ENCODE measurements at regions not wholly inside any gene's neighbourhood (a gene's known extent, or its start where the extent isn't known, plus 50 kb on each side); places are given as distances from the start of the nearest gene placed in this dataset.
"Not testable (repeated sequence)": the region's sequence is repeated elsewhere in the genome, so short reads cannot be mapped to it uniquely, and the experiment has no call there.

DNA sequence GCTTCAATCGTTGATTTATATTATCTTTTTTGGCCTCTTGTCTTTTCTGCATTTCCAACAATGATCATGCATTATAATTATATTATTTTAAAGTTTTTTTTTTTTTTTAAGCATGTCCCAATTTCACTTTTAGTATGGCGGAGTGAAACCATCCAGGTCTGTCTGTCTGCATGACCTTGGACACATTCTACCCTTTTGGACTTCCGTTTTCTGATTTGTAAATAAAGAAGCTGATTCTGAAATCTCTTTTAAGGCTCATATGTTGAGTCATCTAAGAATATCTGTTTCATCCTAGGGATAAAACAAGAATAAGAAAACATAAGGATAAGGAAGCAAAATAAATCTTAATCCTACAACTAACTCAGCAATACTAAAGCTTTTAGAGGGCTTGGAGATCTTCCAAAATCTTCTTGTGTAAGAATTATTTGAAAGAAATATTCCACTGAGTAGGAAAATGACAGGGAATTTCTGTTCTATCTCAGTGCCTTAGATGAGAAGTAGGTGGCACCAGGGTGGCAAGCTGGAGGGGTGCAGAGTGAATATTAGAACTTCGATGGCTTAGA is 195.7 kb upstream of the TOX3 start:
- Mint-ChIP-seq H3K4me3 (no peak overlapping the region), H3K27me3 (peaks cover 5% of the 10 kb centered on the region)
- CTCF ChIA-PET = no interaction called here

DNA sequence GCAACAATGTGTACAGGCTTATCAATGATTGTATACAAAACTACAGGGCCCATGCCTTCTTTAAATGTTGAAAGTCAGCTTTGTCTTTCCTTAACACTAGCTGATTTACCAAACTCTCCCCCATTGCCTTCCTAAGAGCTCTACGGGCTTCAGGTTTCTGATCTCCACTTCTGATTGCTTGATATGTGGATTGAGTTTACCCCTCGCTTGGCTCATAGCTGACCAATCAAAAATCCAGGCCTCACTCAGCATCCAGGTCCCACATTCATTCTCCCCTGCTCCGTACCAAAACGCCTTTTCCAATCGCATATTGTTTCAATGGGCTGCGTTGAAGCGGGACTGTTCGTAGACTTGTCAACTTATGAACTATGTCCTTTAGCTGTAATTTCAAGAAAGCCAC is 195.1 kb upstream of the TOX3 start:
- no peak for ATAC-seq
- Mint-ChIP-seq H3K27ac (no peak overlapping the region), H3K4me3 (no peak overlapping the region), H3K36me3 (ENCODE audit: low read depth) (no peaks in the 10 kb centered on the region), H3K27me3 (peaks cover 5% of the 10 kb centered on the region), H3K9me3 (ENCODE audit: low read depth) (peaks cover 6% of the 10 kb centered on the region), H3K4me1 (no peaks in the 10 kb centered on the region)
- CTCF ChIA-PET = no interaction called here
- no peak for DNase-seq
- POLR2A ChIA-PET = no interaction called here
- intact Hi-C loops (cut with DNase I, micrococcal nuclease) = no loop called here

More for the DNA sequence above, 195.7 kb upstream of the TOX3 start:
- POLR2A ChIA-PET = no interaction called here
- Mint-ChIP-seq H3K36me3 (ENCODE audit: low read depth) (no peaks in the 10 kb centered on the region), H3K4me1 (no peaks in the 10 kb centered on the region), H3K9me3 (ENCODE audit: low read depth) (peaks cover 6% of the 10 kb centered on the region), H3K27ac (no peak overlapping the region)
- no peak for DNase-seq
- no peak for ATAC-seq
- intact Hi-C loops (cut with DNase I, micrococcal nuclease) = no loop called here

DNA sequence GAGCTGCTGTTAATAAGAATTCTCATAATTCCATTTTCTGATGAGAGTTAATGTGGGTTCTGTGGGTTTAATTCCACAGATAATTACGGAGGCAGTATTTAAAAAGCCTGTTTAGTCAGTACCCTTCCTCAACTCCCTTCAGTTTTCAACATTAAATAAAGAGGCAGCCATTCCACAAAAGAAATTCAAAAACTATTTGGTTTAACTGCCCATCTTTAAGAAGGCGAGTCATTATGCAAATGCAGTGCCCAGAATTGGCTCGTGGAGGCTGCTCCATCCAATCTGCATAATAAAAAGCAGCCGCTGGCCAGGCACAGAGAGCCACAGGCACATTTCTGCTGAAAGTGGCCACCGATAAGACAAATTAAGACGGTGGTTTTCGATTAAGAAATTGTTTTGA is 194.4 kb upstream of the TOX3 start:
- intact Hi-C loops (cut with DNase I, micrococcal nuclease) = no loop called here
- peaks cover 6% of the 10 kb centered on the region for H3K9me3 Mint-ChIP-seq (ENCODE audit: low read depth)
- DNase-seq = no peak
- no peaks in the 10 kb centered on the region for H3K4me1 Mint-ChIP-seq
- peaks cover 5% of the 10 kb centered on the region for H3K27me3 Mint-ChIP-seq
- H3K36me3 Mint-ChIP-seq (ENCODE audit: low read depth) = no peaks in the 10 kb centered on the region
- POLR2A ChIA-PET = no interaction called here
- no peak overlapping the region for H3K27ac Mint-ChIP-seq
- no peak for ATAC-seq
- no peak overlapping the region for H3K4me3 Mint-ChIP-seq
- CTCF ChIA-PET = no interaction called here

DNA sequence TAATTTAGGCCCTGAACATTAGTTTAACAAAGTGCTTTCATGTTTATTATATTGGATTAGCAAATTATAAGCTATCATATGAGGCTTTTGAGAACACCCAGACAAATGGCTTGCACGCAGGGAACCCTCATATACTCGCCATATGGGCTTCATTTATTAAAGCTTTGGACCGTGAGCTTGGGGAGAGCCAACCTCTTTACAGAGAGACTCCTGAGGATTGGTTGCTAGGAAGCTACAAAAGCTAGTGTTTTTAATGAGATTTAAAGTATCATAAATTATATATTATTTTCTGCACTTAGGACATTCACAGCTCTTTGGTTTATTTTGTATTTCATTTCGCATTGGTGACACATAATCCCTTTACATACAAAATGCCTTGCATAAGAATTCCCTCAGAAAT is 193.8 kb upstream of the TOX3 start:
- Mint-ChIP-seq H3K9me3 (ENCODE audit: low read depth) (peaks cover 6% of the 10 kb centered on the region), H3K27me3 (peaks cover 5% of the 10 kb centered on the region)

DNA sequence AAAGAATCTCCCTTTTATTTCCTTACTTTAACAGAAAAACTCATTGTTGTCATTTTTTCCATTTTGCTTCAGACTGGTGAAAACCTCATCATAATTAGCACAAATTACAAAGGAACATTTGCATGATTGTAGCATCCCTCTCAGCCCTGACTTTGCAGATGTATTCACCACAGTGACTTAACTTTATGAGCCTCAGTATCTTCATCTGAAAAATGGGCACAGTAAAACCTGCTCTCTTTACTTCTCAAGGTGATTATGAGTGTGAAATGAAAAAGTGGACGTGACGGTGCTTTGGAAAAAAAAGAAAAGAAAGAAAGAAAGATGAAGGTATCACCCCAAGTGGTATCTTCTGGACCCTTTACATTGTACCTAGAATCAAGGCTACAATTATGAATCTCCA is 193.4 kb upstream of the TOX3 start:
- intact Hi-C loops (cut with DNase I, micrococcal nuclease) = no loop called here
- Mint-ChIP-seq H3K4me1 (no peaks in the 10 kb centered on the region), H3K27ac (no peak overlapping the region), H3K4me3 (no peak overlapping the region), H3K9me3 (ENCODE audit: low read depth) (peaks cover 6% of the 10 kb centered on the region), H3K27me3 (peaks cover 5% of the 10 kb centered on the region), H3K36me3 (ENCODE audit: low read depth) (no peaks in the 10 kb centered on the region)
- POLR2A ChIA-PET = no interaction called here
- CTCF ChIA-PET = no interaction called here
- ATAC-seq (no peak), DNase-seq (no peak)

More for the DNA sequence above, 193.8 kb upstream of the TOX3 start:
- ATAC-seq (no peak), DNase-seq (no peak)
- intact Hi-C loops (cut with DNase I, micrococcal nuclease) = no loop called here
- no peaks in the 10 kb centered on the region for H3K36me3 Mint-ChIP-seq (ENCODE audit: low read depth)
- no peak overlapping the region for H3K27ac Mint-ChIP-seq
- no peak overlapping the region for H3K4me3 Mint-ChIP-seq
- CTCF ChIA-PET = no interaction called here
- H3K4me1 Mint-ChIP-seq = no peaks in the 10 kb centered on the region
- POLR2A ChIA-PET = no interaction called here

DNA sequence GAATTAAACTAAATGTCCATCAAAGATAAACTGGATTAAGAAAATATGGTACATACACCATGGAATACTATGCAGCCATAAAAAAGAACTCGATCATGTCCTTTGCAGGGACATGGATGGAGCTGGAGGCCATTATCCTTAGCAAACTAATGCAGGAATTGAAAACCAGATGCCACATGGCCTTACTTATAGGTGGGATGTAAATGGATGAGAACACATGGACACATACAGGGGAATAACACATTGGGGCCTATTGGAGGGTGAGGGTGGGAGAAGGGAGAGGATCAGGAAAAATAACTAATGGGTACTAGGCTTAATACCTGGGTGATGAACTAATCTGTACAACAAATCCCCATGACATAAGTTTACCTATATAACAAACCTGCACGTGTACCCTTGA is 192.0 kb upstream of the TOX3 start:
- H3K4me3 Mint-ChIP-seq, ATAC-seq: not testable (repeated sequence)

DNA sequence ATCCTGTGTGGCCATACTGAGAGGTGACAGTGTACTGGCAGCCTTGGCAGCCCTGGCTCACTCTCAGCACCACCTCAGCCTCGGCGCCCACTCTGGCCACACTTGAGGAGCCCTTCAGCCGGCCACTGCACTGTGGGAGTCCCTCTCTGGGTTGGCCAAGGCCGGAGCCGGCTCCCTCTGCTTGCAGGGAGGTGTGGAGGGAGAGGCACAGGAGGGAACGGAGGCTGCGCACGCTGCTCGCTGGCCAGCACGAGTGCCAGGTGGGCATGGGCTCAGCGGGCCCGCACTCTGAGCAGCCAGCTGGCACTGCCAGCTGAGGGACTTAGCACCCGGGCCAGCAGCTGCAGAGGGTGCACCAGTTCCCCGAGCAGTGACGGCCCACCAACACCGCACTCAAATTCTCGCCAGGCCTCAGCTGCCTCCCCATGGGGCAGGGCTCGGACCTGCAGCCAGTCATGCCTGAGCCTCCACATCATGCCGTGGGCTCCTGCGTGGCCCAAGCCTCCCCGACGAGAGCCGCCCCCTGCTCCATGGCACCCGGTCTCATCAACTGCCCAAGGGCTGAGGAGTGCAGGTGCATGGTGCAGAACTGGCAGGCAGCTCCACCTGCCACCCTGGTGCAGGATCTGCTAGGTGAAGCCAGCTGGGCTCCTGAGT is 184.4 kb upstream of the TOX3 start:
- H3K4me1 Mint-ChIP-seq = no peaks in the 10 kb centered on the region
- no peaks in the 10 kb centered on the region for H3K9me3 Mint-ChIP-seq (ENCODE audit: low read depth)
- POLR2A ChIA-PET = no interaction called here
- DNase-seq (no peak), ATAC-seq (no peak)
- H3K27ac Mint-ChIP-seq = no peak overlapping the region
- intact Hi-C loops (cut with DNase I, micrococcal nuclease) = no loop called here
- H3K27me3 Mint-ChIP-seq = no peaks in the 10 kb centered on the region
- H3K4me3 Mint-ChIP-seq = no peak overlapping the region
- H3K36me3 Mint-ChIP-seq (ENCODE audit: low read depth) = no peaks in the 10 kb centered on the region
- CTCF ChIA-PET = no interaction called here

More for the DNA sequence above, 192.0 kb upstream of the TOX3 start:
- CTCF ChIA-PET; intact Hi-C loops (cut with DNase I, micrococcal nuclease); H3K4me1 Mint-ChIP-seq; H3K36me3 Mint-ChIP-seq (ENCODE audit: low read depth); POLR2A ChIA-PET; H3K9me3 Mint-ChIP-seq (ENCODE audit: low read depth); DNase-seq; H3K27me3 Mint-ChIP-seq; H3K27ac Mint-ChIP-seq: not testable (repeated sequence)

DNA sequence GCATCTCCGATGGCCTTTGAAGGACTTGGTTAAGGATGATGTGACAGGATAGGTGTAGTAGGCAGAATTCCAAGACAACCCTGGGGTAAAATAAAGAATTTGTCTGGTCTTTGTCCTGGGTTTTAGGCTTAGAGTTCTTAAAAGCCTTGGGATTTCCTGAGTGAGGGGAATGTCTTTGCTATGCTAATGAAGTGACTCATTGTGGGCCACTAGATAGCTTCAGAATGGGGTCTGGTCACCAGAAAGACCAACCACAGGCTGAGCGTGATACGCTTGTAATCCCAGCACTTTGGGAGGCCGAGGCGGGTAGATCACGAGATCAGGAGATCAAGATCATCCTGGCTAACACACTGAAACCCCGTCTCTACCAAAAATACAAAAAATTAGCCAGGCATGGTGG is 182.8 kb upstream of the TOX3 start:
- Mint-ChIP-seq H3K36me3 (ENCODE audit: low read depth) (no peaks in the 10 kb centered on the region), H3K27me3 (peaks cover 2% of the 10 kb centered on the region), H3K4me1 (no peaks in the 10 kb centered on the region), H3K4me3 (no peak overlapping the region), H3K27ac (no peak overlapping the region), H3K9me3 (ENCODE audit: low read depth) (no peaks in the 10 kb centered on the region)
- POLR2A ChIA-PET = no interaction called here
- intact Hi-C loops (cut with DNase I, micrococcal nuclease) = no loop called here
- no peak for ATAC-seq
- DNase-seq = no peak
- CTCF ChIA-PET = no interaction called here

DNA sequence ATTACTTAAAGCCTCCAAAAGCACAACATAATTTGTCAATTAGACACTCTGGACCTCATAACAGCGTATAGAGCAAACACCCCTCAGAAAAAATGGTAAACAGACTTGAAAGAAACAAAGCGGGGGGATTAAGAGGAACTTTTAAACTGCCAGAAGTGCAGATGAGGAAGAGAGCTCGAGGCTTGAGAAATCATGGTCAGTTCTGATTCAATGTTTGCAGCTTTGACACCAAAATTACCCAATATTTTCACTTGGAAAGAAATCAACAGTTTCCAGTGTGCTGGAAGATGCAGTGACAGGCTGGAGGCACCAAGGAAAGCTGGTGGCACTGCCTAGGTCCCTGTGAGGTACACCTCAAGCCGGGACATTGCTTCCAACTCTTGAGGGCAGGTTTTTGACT is 180.9 kb upstream of the TOX3 start:
- ATAC-seq = no peak
- Mint-ChIP-seq H3K27ac (no peak overlapping the region), H3K27me3 (peaks cover 3% of the 10 kb centered on the region), H3K4me1 (no peaks in the 10 kb centered on the region), H3K4me3 (no peak overlapping the region), H3K9me3 (ENCODE audit: low read depth) (no peaks in the 10 kb centered on the region), H3K36me3 (ENCODE audit: low read depth) (no peaks in the 10 kb centered on the region)
- DNase-seq = no peak
- intact Hi-C loops (cut with DNase I, micrococcal nuclease) = no loop called here
- ChIA-PET CTCF (no interaction called here), POLR2A (no interaction called here)

DNA sequence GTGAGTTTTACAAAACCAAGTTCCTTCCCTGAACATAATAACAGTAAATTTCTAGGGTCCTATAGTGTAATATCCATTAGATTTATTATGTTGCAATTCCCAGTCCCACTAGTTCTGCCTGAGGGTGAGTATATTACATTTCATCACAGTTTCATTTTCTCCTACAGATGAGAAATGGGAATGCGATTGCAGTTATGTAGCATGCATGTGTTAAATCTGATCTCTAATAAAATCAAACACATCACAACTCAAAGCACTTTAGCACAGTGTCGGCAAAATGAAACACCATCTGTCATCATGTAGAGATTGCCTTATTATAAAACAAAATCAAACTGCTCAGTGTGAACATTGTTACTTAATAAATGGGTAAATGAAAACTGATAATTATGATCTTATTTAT is 180.5 kb upstream of the TOX3 start:
- POLR2A ChIA-PET = no interaction called here
- Mint-ChIP-seq H3K27me3 (peaks cover 3% of the 10 kb centered on the region), H3K9me3 (ENCODE audit: low read depth) (no peaks in the 10 kb centered on the region), H3K4me1 (no peaks in the 10 kb centered on the region), H3K4me3 (no peak overlapping the region), H3K36me3 (ENCODE audit: low read depth) (no peaks in the 10 kb centered on the region), H3K27ac (no peak overlapping the region)
- ATAC-seq (no peak), DNase-seq (no peak)
- intact Hi-C loops (cut with DNase I, micrococcal nuclease) = no loop called here
- CTCF ChIA-PET = no interaction called here

DNA sequence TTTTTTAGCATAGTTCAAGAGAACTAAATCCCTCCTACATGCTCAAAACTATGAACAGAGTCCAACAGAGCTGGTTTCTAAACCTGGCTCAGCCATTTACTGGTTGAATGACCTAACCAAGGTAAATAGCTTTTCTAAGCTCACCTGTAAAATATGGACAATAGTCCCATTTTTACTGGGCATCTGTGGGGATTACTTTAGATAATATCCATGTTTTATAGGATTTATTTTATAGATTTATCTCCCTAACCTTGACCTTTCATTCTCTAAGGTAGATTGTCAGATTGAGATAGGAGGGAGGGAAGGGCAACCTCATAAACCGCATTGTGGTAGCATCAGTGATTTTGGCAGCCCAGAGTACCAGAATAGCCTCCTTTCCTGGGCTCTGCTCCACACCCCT is 178.5 kb upstream of the TOX3 start:
- Mint-ChIP-seq H3K9me3 (ENCODE audit: low read depth) (no peaks in the 10 kb centered on the region), H3K36me3 (ENCODE audit: low read depth) (no peaks in the 10 kb centered on the region), H3K27ac (no peak overlapping the region), H3K27me3 (peaks cover 3% of the 10 kb centered on the region), H3K4me3 (no peak overlapping the region), H3K4me1 (no peaks in the 10 kb centered on the region)
- CTCF ChIA-PET = no interaction called here
- no peak for ATAC-seq
- POLR2A ChIA-PET = no interaction called here
- DNase-seq = no peak
- intact Hi-C loops (cut with DNase I, micrococcal nuclease) = no loop called here

DNA sequence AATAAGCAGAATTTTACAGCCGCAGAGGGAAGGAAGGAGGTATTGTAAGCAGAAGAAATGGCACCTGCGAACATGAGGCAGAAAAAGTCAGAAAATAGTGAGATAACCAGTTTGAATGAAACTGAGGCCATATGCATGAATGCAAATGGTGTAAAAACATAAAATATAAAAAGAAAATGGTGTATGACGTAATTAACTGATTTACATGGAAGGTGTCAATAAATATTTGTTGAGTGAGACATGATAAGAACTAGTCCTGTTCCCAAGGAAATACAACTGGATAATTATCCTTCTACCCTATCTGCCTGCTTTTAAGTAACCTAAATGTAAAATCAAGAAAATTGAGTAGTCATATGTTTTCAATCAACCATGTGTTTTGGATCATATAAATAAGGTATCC is 178.1 kb upstream of the TOX3 start:
- Mint-ChIP-seq H3K4me1 (no peaks in the 10 kb centered on the region), H3K4me3 (no peak overlapping the region), H3K36me3 (ENCODE audit: low read depth) (no peaks in the 10 kb centered on the region), H3K27ac (no peak overlapping the region), H3K9me3 (ENCODE audit: low read depth) (no peaks in the 10 kb centered on the region), H3K27me3 (peaks cover 3% of the 10 kb centered on the region)
- POLR2A ChIA-PET = no interaction called here
- CTCF ChIA-PET = no interaction called here
- ATAC-seq (no peak), DNase-seq (no peak)
- intact Hi-C loops (cut with DNase I, micrococcal nuclease) = no loop called here

DNA sequence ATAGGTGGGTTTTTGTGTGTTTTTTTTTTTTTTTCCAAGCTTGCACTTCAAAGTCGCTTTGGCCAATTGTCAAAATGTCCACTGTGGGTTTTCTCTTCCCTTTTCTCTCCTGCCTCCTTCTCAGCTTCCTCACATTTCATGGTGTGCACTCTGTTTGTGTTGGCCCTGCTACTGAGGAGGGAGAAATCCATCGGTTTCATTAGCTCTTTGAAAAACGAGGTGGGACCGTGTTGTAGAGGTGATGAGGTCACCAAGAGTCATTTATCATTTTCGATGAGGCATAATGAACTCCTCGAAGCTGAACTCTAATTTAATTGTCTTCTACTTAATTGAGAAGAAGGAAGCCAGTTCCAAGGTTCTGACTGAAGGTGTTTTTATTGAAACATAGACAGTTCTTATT is 174.4 kb upstream of the TOX3 start:
- no peaks in the 10 kb centered on the region for H3K9me3 Mint-ChIP-seq (ENCODE audit: low read depth)
- no peak overlapping the region for H3K27ac Mint-ChIP-seq
- DNase-seq = no peak
- ChIA-PET POLR2A (no interaction called here), CTCF (interaction anchor here (0.6 kb wide), 1 partner anchor 450 kb away, joined by 3 read pairs; no protein-coding TSS in a partner anchor)
- no peaks in the 10 kb centered on the region for H3K4me1 Mint-ChIP-seq
- H3K4me3 Mint-ChIP-seq = no peak overlapping the region
- ATAC-seq = no peak
- intact Hi-C loops (cut with DNase I, micrococcal nuclease) = no loop called here
- no peaks in the 10 kb centered on the region for H3K36me3 Mint-ChIP-seq (ENCODE audit: low read depth)
- H3K27me3 Mint-ChIP-seq = peaks cover 3% of the 10 kb centered on the region

Data from activated CD4-positive, alpha-beta T cell treated with anti-CD3 and anti-CD28 coated beads for 36 hours (primary cell).